ENCODE measurements at regions not wholly inside any gene's neighbourhood (a gene's known extent, or its start where the extent isn't known, plus 50 kb on each side); places are given as distances from the start of the nearest gene placed in this dataset.

GRCh38 chr10:42997151-42997848 is 79.6 kb upstream of the RET start:
- Histone ChIP-seq H3K4me3 (no peak overlapping the region), H3K27ac (no peak overlapping the region), H3K27me3 (ENCODE audit: insufficient read depth in 3 of 3, low read length in 2 of 3) (no peaks in the 10 kb centered on the region), H3K4me1 (no peaks in the 10 kb centered on the region), H3K36me3 (ENCODE audit: insufficient read depth in 1 of 2, low read depth in 1 of 2) (no peaks in the 10 kb centered on the region), H3K9me3 (no peaks in the 10 kb centered on the region)
- DNase-seq (peak in 1 of 2 donors; percentile 23), ATAC-seq (no peak)
- intact Hi-C loops (cut with DNase I), result no loop called here
- no peak for TF ChIP-seq CTCF (IDR thresholded peaks at IDR 0.05)
- WGBS, 3 donors, result 91 to 93% (median 92%) methylated on average over 6 of the region's 6 CpGs

DNA sequence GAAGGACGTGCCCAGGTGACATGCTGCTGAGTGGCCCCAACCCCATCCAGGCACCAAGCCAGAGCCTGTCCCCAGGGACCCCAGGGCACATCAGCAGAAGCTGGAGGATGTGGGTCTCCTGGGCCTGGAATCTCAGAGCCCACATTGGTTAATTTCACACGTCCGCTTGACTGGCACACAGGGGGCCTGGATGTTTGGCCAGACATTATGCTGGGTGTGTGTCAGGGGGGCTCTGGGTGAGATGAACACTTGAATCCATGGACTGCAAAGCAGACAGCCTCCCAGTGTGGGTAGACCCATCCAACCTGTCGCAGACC is 79.1 kb upstream of the RET start:
- Histone ChIP-seq H3K27me3 (ENCODE audit: insufficient read depth in 3 of 3, low read length in 2 of 3) (no peaks in the 10 kb centered on the region), H3K4me1 (no peaks in the 10 kb centered on the region), H3K36me3 (ENCODE audit: insufficient read depth in 1 of 2, low read depth in 1 of 2) (no peaks in the 10 kb centered on the region), H3K9me3 (no peaks in the 10 kb centered on the region), H3K27ac (no peak overlapping the region), H3K4me3 (no peak overlapping the region)
- 70 to 83% (median 73%) methylated on average over 4 of the region's 4 CpGs for WGBS, 3 donors
- no peak for TF ChIP-seq CTCF (IDR thresholded peaks at IDR 0.05)
- DNase-seq (no peak), ATAC-seq (no peak)
- intact Hi-C loops (cut with DNase I), result no loop called here

DNA sequence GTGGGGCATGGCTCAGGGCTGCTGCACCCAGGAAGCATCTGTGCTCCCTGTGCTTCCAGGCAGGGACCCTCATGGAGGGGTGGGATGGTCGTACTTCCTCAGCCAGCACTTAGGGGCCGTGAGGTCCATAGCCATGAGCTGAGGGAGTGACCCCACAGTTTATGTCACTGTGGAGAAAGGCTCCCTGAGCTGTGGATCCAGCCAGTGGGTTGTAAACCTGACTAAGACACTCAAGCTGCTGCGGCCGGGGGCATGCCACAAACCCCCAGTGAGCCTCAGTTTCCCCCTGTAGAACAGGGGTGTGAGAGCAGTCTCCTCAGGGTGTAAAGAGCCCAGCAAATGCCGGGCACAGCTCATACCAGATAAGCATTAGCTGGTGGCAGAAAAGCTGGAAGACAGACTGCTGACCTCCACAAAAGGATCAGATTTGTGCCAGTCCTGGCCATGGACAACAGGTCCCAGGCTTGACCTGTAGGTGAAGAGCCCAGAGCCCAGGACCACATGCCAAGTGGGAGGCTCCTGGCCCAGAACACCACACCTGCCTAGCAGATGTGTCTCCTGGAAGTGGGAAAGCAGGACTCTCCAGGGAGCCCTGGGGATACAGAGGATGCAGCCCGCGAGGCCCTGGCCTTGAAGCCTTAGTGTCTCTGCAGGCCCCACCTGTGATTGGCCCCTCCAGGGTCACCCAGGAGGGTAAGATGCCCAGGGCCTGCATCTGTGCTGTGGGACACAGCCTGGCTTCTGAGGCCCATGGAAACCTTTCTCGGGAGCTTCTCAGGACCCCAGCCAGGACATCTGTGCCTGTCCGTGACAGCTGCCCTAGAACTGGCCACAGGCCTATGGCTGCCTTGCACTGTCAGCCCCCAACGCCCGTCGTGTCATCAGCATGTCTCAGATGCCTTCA is 78.1 kb upstream of the RET start:
- DNase-seq (peak in 1 of 2 donors; percentile 21), ATAC-seq (peak in 1 of 4 donors; percentile 66)
- Histone ChIP-seq H3K4me1 (no peaks in the 10 kb centered on the region), H3K36me3 (ENCODE audit: insufficient read depth in 1 of 2, low read depth in 1 of 2) (no peaks in the 10 kb centered on the region), H3K27me3 (ENCODE audit: insufficient read depth in 3 of 3, low read length in 2 of 3) (no peaks in the 10 kb centered on the region), H3K9me3 (no peaks in the 10 kb centered on the region), H3K4me3 (no peak overlapping the region), H3K27ac (no peak overlapping the region)
- intact Hi-C loops (cut with DNase I), result no loop called here
- 45 to 53% (median 51%) methylated on average over 12 of the region's 12 CpGs for WGBS, 3 donors
- TF ChIP-seq CTCF (IDR thresholded peaks at IDR 0.05), result no peak

DNA sequence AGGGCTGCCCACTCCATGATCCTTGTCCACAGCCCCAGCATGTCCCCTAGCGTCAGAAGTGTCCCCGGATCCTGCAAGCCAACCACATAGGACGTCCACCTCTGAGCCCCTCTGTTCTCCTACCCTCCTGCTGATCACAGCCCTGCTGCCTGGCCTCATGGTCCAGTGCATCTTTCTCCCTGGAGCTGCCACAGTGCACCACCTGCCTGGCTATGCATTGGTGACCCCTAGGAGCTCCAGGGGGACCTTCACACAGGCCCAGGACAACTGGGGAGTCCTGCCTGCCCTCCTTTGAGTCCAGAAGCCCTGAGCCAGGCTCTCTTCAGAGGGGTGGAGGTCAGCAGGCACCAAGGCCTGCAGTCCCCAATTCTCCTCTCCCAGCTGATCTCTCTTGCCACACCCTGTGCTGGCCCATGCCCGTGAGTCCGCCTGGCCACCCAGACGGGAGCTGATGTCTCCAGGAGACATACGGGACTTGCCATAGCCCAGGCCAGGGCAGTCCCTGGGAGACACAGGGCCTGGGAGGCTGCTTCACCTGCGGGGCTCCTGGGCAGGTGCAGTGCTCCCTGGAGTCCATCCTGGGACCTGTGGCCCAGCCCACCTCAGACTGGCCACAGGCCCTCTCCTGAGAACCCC is 77.4 kb upstream of the RET start:
- TF ChIP-seq CTCF (IDR thresholded peaks at IDR 0.05), result no peak
- no peak overlapping the region for H3K27ac ChIP-seq
- H3K4me3 ChIP-seq, result no peak overlapping the region
- H3K4me1 ChIP-seq, result no peaks in the 10 kb centered on the region
- H3K9me3 ChIP-seq, result no peaks in the 10 kb centered on the region
- 61 to 70% (median 65%) methylated on average over 7 to 8 of the region's 8 CpGs for WGBS, 3 donors
- peak in 1 of 2 donors; percentile 47 for DNase-seq
- intact Hi-C loops (cut with DNase I), result no loop called here
- H3K36me3 ChIP-seq (ENCODE audit: insufficient read depth in 1 of 2, low read depth in 1 of 2), result no peaks in the 10 kb centered on the region
- no peak for ATAC-seq
- no peaks in the 10 kb centered on the region for H3K27me3 ChIP-seq (ENCODE audit: insufficient read depth in 3 of 3, low read length in 2 of 3)

Measured in psoas muscle (tissue), 7 donors.